ENCODE measurements at regions not wholly inside any gene's neighbourhood (a gene's known extent, or its start where the extent isn't known, plus 50 kb on each side); places are given as distances from the start of the nearest gene placed in this dataset.

GRCh38 chr7:90005836-90006235 lies 148.4 kb upstream of the STEAP1 start:
- TF ChIP-seq, protein P1, sequence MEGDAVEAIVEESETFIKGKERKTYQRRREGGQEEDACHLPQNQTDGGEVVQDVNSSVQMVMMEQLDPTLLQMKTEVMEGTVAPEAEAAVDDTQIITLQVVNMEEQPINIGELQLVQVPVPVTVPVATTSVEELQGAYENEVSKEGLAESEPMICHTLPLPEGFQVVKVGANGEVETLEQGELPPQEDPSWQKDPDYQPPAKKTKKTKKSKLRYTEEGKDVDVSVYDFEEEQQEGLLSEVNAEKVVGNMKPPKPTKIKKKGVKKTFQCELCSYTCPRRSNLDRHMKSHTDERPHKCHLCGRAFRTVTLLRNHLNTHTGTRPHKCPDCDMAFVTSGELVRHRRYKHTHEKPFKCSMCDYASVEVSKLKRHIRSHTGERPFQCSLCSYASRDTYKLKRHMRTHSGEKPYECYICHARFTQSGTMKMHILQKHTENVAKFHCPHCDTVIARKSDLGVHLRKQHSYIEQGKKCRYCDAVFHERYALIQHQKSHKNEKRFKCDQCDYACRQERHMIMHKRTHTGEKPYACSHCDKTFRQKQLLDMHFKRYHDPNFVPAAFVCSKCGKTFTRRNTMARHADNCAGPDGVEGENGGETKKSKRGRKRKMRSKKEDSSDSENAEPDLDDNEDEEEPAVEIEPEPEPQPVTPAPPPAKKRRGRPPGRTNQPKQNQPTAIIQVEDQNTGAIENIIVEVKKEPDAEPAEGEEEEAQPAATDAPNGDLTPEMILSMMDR (conservative IDR thresholded peaks at IDR 0.05), result no peak
- TF ChIP-seq ZFX (IDR thresholded peaks at IDR 0.05), result no peak
